Activated B cell treated with CpG ODN at 0.5 μM for 24 hours (primary cell): ENCODE measurements at regions not wholly inside any gene's neighbourhood (a gene's known extent, or its start where the extent isn't known, plus 50 kb on each side); places are given as distances from the start of the nearest gene placed in this dataset.

ENCODE experiments used
- ATAC-seq: fragments of 200-7000 bp; cut with Tn5 transposase; one replicate; pipeline ENCODE4 v1.10.0; 2021; ENCODE audit warnings: low read depth, mild to moderate bottlenecking, moderate library complexity
- CTCF ChIA-PET: fragments of 350-600 bp; sonication (Branson Sonifier 250); formaldehyde crosslinking; loops from one replicate; lab custom pipeline; 2021; ENCODE audit warnings: antibody characterized with exemption; lab: Charles Lee
- POLR2A ChIA-PET: fragments of 350-600 bp; sonication (Branson Sonifier 250); formaldehyde crosslinking; loops from one replicate; lab custom pipeline; 2021; ENCODE audit warnings: antibody characterized with exemption; lab: Charles Lee
- DNase-seq: peaks from one replicate; pipeline ENCODE4 v3.0.0; 2022
- H3K27ac Mint-ChIP-seq: one replicate; pipeline ENCODE4 v1.8.0; 2020; ENCODE audit warnings: mixed read lengths
- H3K27me3 Mint-ChIP-seq: one replicate; pipeline ENCODE4 v1.8.0; 2021; ENCODE audit warnings: mixed read lengths
- H3K36me3 Mint-ChIP-seq: one replicate; pipeline ENCODE4 v1.8.0; 2021; ENCODE audit warnings: low read depth, mixed read lengths
- H3K4me1 Mint-ChIP-seq: one replicate; pipeline ENCODE4 v1.8.0; 2021; ENCODE audit warnings: mixed read lengths
- H3K4me3 Mint-ChIP-seq: one replicate; pipeline ENCODE4 v1.8.0; 2020; ENCODE audit warnings: mild to moderate bottlenecking, mixed read lengths
- H3K9me3 Mint-ChIP-seq: one replicate; pipeline ENCODE4 v1.8.0; 2020; ENCODE audit warnings: mixed read lengths
- CTCF ChIP-seq: fragments of 200-600 bp; IDR thresholded peaks from one replicate; pipeline ENCODE4 v1.8.0; 2022; ENCODE audit warnings: antibody characterized with exemption, mild to moderate bottlenecking
- intact Hi-C: fragments of 100-400 bp; cut with micrococcal nuclease; formaldehyde crosslinking; loops from one replicate; pipeline ENCODE4 v1.15.1; 2024

GRCh38 chr4:79666875-79667274, 258.8 kb upstream of the GK2 start:
- H3K27ac Mint-ChIP-seq: no peak overlapping the region
- H3K36me3 Mint-ChIP-seq: no peaks in the 10 kb centered on the region
- POLR2A ChIA-PET: no interaction called here
- CTCF ChIA-PET: no interaction called here
- no peaks in the 10 kb centered on the region for H3K27me3 Mint-ChIP-seq
- no peak for TF ChIP-seq CTCF
- H3K4me3 Mint-ChIP-seq: no peak overlapping the region
- intact Hi-C loops: no loop called here
- no peak for DNase-seq
- no peak for ATAC-seq
- peaks cover 11% of the 10 kb centered on the region for H3K4me1 Mint-ChIP-seq
- H3K9me3 Mint-ChIP-seq: peaks cover 10% of the 10 kb centered on the region

- Mint-ChIP-seq H3K27me3 (no peaks in the 10 kb centered on the region), H3K27ac (no peak overlapping the region), H3K4me3 (no peak overlapping the region), H3K9me3 (peaks cover 10% of the 10 kb centered on the region), H3K4me1 (peaks cover 11% of the 10 kb centered on the region), H3K36me3 (no peaks in the 10 kb centered on the region)
- ATAC-seq (no peak), DNase-seq (no peak)
- intact Hi-C loops: no loop called here
- no peak for TF ChIP-seq CTCF
- ChIA-PET CTCF (no interaction called here), POLR2A (no interaction called here)
Measured at GRCh38 chr4:79666112-79666511, 258.1 kb upstream of the GK2 start.

GRCh38 chr4:79663865-79664264, 255.8 kb upstream of the GK2 start:
- Mint-ChIP-seq H3K9me3 (peaks cover 7% of the 10 kb centered on the region), H3K27me3 (no peaks in the 10 kb centered on the region), H3K27ac (no peak overlapping the region), H3K4me1 (peaks cover 11% of the 10 kb centered on the region), H3K36me3 (no peaks in the 10 kb centered on the region), H3K4me3 (no peak overlapping the region)
- intact Hi-C loops: no loop called here
- no peak for TF ChIP-seq CTCF
- POLR2A ChIA-PET: no interaction called here
- DNase-seq (no peak), ATAC-seq (no peak)
- CTCF ChIA-PET: no interaction called here

- H3K9me3 Mint-ChIP-seq: peaks cover 7% of the 10 kb centered on the region
- no peak overlapping the region for H3K27ac Mint-ChIP-seq
- H3K27me3 Mint-ChIP-seq: no peaks in the 10 kb centered on the region
- POLR2A ChIA-PET: no interaction called here
- CTCF ChIA-PET: no interaction called here
- H3K4me1 Mint-ChIP-seq: peaks cover 11% of the 10 kb centered on the region
- no peak overlapping the region for H3K4me3 Mint-ChIP-seq
- TF ChIP-seq CTCF: no peak
- ATAC-seq (no peak), DNase-seq (no peak)
- intact Hi-C loops: no loop called here
- no peaks in the 10 kb centered on the region for H3K36me3 Mint-ChIP-seq
Measured at GRCh38 chr4:79663141-79663540, 255.1 kb upstream of the GK2 start.

- no peak for TF ChIP-seq CTCF
- CTCF ChIA-PET: no interaction called here
- Mint-ChIP-seq H3K9me3 (peaks cover 7% of the 10 kb centered on the region), H3K4me3 (no peak overlapping the region), H3K4me1 (peaks cover 11% of the 10 kb centered on the region), H3K27ac (no peak overlapping the region), H3K36me3 (no peaks in the 10 kb centered on the region), H3K27me3 (no peaks in the 10 kb centered on the region)
- DNase-seq (no peak), ATAC-seq (no peak)
- intact Hi-C loops: no loop called here
- POLR2A ChIA-PET: no interaction called here
Measured at GRCh38 chr4:79662651-79663050, 254.6 kb upstream of the GK2 start.
